NOMO-1 treated with DMSO at 0.1 percent for 48 hours (cell line): ENCODE measurements at regions not wholly inside any gene's neighbourhood (a gene's known extent, or its start where the extent isn't known, plus 50 kb on each side); places are given as distances from the start of the nearest gene placed in this dataset.
"Not testable (repeated sequence)": the region's sequence is repeated elsewhere in the genome, so short reads cannot be mapped to it uniquely, and the experiment has no call there.

Source experiments
- DNase-seq: peaks from one replicate; lab custom pipeline; 2025; ENCODE audit not compliant: unreplicated experiment; lab: John Stamatoyannopoulos, UW

DNA sequence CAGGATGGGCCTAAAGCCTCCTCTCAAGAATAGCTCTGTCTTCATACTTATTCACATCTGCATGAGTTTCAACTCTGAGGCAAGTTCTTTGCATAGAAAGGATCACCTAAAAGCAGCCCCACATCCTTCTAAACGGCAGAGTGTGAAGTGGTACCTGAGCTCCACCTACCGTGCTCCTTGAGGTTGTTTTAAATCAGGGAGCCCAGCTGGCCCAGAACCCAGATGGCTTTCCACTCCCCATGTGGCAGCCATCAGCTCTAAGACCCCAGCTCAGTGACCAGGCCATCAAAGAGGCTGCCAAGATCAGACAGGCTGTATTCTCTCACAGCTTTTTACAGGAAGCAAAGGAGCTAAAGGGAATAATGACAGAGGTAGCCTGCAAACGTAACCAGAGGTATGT is 299.3 kb downstream of the RASEF start:
- no peak for DNase-seq

DNA sequence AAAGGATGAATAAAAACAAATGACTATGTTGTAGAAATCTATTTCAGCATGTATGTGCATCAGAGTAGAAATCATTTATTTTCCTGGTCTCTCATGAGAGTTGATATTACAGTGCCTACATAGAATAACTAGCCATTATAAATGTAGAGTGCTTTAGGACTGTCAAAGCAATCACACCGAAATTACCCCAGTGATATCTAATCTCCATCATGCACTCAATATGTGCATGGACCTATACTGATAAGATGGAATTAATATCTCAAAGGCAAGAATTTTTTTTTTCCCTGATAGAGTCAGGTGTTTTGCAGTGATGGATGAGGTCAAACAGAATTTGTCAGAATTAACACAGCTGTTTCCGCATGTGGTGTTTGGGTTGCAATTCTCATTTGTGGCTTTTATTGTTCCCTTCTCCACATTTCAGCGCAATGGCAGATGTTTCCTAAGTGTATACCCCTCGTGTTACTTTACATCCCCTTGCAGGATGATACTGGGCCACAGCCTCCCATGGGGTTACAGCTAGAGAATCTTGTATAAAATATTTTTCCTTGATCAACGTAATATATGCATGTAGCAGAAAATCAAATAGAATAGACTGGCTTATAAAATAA is 298.8 kb downstream of the RASEF start:
- no peak for DNase-seq

DNA sequence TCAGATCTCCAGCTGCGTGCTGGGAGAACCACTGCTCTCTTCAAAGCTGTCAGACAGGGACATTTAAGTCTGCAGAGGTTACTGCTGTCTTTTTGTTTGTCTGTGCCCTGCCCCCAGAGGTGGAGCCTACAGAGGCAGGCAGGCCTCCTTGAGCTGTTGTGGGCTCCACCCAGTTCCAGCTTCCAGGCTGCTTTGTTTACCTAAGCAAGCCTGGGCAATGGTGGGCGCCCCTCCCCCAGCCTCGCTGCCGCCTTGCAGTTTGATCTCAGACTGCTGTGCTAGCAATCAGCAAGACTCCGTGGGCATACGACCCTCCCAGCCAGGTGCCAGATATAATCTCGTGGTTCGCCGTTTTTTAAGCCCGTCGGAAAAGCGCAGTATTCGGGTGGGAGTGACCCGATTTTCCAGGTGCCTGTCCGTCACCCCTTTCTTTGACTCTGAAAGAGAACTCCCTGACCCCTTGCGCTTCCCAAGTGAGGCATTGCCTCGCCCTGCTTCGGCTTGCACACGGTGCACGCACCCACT is 288.2 kb downstream of the RASEF start:
- not testable (repeated sequence) for DNase-seq

DNA sequence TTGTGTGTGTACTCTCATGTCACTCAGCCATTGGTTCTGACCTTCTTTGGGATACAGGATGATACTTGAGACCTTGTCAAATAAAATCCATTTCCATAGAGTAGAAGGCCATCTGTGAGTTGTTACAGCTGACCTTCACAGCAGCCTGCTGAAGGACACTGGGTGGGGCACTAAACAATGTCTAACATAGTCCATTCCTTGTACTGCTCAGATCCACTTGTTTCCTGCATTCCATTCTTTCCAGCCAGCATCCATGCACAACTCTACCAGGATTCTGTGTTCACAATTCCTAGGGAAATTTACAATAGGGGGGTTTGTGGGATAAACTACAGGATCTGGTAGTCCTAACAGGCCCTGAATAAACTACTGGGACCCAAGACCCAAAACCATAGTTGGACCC is 286.4 kb downstream of the RASEF start:
- no peak for DNase-seq

DNA sequence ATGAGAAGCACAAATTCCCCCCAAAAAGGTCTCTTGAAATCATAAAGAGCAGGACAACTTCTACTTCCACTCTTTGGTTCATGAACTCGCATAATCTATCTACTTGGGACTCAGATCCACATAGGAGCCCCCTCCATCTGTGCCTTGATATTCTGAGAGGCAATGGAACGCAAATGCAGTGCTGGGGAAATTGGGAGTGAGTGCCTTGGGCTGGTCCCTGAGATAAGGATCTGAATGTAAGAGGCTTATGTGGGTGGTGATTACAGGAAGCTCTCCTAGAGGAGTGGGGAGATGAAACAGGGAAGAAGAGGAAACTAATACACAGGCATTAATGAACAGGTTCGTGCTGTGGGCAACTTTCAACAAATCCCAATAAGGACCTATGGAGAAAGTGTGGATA is 285.6 kb downstream of the RASEF start:
- DNase-seq: no peak

DNA sequence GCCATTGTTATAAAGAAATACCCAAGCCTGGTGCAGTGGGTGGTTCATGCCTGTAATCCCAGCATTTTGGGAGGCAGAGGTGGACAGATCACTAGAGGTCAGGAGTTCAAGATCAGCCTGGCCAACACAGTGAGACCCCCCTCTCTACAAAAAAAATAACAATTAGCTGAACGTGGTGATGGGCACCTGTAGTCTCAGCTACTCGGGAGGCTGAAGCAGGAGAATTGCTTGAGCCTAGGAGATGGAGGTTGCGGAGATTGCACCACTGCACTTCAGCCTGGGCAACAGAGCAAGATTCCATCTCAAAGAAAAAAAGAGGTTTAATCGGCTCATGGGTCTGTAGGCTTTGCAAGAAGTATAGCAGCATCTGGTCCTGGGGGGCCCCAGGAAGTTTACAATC is 284.0 kb downstream of the RASEF start:
- not testable (repeated sequence) for DNase-seq

DNA sequence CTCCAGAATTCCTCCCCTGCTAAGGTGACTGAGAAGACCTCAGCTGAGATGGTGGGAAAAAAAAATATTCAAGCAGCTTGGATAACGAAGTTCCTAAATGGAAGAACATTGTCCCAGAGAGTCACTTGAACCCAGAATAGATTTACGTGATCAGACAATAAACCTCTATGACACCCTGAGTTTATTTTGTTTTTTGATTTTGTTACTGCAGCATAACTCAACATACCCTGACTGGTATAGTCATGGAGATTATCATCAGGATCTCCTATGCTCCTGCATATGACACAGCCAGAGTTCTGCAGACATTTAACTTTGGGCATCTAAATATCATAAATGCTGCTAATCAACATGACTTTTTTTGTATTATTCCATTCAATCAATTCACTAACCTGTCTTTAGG is 282.9 kb downstream of the RASEF start:
- DNase-seq: no peak

DNA sequence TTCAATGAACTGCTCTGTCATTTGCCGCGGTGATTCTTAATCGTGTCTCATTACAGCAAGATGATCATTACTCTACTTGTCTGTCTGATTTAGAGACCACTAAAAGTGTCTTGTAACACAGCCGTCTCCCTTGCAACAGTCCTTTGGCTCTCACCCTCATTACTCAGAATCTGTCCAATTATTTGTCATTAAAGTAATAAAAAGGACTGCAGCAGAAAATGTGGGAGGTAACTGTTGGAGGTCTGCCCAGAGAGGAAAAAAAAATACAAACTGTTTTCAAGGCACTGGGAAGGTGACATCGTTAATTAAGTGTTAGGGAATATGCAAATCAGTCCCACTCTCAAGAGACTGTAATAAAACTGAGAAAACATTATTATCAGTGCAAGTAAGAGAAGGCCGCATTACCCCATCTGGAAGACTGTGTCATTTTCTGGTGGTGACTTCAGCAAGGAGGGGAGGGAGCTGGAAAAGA is 281.0 kb downstream of the RASEF start:
- DNase-seq: no peak

DNA sequence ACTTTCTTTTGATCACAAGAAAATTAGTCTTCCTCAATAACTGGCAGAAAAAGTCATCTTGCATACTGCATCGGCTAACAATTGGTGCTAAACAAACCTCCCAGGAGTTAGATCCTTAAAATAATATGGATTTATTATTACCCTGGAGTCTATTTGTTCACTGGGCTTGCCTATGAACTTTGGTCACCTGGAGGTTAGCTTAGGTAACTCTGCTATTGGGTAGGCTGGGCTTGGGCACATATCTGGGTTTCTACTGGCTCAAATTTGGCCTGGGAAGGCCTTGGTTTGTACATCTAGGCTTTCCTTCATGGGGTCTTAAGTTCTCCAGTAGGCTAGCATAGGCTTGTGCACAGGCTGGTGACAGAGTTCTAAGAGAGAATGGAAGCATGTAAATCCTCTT is 279.9 kb downstream of the RASEF start:
- no peak for DNase-seq

DNA sequence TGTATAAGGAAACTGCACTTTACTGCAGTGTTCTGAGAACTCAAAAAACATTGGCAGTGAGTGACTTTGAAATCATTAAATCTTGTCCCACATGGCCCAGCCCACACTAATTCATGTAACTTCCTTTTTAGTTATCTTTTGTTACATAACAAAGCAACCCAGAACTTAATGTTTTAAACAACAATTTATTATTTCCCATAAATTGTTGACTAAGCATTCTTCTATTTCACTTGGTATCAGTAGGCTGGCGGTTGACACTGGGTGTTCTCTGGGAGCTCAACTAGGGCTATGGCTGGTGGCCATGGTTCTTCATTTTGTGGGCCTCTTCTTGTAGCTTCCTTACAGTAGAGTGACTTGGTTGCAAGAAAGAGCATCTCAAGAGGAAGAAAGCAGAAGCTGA is 278.4 kb downstream of the RASEF start:
- DNase-seq: no peak

DNA sequence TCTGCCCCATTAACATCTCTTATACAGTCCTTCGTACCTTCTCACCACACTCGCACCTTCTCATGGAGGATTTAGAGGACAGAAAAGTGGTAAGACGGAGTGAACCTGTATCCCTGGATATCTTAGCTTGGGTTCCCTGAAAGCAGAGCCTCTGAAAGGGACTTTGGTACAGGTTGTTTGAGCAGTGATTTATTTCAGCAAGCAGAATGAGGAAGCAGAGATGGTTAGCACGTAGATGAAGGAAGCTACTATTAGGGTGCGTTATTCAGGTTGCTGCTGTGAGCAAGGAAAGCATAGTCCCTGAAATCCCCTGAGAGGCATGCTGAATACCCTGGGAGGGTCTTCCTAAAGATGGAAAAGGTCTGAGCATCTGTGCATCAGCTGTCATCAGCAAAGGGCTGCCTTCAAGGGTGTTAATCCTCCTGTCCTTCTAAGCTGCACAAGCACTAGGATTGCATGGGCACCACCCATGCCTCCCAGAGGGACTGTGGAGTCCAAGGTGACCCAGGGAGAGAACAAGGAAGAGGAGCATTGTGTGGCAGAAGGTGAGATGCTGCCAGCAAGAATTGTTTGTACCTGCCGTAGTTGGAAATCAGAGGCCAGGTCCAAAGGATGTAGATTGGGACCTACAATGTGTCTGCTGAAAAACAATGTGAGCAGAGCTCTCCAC is 273.7 kb downstream of the RASEF start:
- DNase-seq: no peak

DNA sequence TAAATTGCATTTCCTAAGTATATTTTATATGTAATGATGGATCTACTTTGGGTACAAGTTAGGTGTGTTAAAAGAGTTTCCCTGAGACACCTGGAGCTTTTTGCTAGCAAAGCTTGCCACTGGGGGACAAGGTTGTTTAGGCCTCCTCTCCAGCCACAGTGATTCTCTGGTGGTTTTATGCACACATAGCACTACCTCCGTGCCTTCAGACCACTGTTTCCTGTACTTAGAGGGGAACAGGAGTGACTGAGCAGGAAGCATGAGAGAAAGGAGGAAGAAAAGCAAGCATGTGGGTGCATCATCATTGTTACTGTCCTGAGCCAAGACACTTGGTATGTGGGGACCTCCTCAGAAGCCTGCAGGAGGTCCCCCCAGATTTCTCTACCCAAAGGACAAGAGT is 272.1 kb downstream of the RASEF start:
- DNase-seq: no peak

DNA sequence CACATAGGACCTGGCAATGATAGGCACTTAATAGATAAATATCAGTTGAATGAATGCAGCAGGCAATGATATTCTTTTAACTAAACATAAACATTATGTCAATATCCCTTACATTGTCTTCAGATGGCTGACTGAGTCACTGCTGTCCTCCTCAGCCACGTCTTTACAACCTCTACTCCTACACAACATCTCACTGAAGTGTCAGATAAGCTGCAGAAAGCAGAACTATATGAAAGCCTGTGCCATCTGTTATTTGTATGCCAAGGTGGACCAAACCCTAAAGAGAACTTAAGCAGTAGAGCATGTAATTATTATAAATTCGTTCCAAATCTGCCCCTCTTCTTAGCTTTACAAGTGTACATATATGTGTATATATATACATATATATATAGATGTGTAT is 271.2 kb downstream of the RASEF start:
- DNase-seq: no peak

DNA sequence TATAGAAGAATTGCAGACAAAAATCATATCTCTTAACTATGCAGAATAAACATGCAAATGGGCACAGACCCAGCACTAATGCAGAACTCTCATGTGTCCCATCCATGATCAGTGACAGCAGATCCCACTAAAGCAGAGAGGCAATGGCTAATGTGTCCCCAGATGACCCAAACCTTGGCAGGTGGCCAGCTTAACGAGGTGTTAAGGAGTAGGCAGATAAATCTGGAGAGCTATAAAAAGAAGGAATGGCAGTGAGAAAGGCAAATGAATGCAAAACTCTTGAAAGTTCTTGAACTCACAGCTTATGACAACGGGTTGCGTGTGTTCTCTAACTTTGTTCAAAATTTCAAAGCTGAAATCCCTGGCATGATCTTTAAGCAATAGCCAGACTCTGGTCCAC is 265.4 kb downstream of the RASEF start:
- DNase-seq: no peak

DNA sequence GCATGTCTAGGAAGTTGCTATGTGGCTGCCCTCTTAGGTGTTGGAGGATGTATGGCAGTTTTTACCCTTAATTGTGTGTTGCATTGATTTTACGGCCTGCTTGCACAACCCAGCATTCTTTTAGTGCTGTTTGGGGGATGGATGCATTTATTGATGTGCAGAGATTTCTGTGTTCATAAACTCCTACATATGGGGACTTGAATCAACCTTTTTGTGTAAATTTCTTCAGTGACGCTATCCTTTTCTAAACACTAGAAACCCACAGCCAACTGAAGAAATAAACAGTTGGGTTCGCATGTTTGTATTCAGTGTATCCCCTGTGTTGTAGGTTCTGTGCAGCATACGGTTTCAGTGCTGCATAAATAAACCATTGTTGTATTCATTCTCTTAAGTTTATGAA is 263.7 kb downstream of the RASEF start:
- no peak for DNase-seq

DNA sequence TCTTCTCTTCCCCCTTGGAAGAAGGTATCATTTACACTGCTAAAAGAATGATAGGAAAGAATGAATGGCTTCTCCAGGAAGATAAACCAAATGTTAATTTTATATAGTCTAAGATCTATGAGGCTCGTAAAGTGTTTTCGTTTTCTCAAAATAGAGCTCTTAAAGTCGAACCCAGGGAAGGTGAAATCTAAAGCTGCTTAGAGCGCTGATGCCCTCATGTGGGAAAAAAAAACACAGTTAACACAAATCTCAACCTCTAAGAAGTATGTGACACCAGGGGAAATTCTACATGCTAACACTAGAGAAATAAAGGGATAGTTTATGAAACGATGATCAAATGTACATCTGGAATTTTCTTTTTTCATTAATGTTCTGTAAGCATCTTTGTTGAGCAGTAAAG is 257.9 kb downstream of the RASEF start:
- DNase-seq: no peak

DNA sequence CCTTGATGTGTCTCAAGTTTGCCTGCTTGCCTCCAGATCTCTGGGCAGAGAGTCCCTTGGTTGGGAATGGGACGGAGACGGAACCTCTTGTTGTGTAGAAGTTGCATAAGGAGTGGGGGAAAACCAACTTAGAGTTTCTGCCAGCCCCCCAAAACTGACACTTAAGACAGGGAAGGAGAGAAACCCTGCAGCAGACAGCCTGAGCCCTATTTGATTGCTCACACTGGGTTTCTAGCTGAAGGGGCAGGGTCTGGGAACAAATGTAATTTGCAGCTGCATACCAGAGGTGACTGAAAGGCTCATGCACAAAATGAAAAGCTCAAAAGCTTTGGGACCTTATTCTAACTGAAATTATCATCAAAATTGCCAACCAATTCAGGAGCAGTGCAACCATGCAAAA is 254.5 kb downstream of the RASEF start:
- no peak for DNase-seq

DNA sequence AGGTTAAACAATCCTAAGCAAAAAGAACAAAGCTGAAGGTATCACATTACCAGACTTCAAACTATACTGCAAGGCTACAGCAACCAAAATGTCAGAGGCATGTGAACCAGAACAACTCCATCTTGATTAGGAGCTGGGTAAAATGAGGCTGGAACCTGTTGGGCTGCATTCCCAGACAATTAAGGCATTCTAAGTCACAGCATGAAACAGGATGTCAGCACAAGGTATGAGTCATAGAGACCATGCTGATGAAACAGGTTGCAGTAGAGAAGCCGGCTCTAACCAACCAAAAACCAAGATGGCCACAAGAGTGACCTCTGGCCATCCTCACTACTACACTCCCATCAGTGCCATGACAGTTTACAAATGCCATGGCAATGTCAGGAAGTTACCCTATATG is 252.0 kb downstream of the RASEF start:
- DNase-seq: no peak

DNA sequence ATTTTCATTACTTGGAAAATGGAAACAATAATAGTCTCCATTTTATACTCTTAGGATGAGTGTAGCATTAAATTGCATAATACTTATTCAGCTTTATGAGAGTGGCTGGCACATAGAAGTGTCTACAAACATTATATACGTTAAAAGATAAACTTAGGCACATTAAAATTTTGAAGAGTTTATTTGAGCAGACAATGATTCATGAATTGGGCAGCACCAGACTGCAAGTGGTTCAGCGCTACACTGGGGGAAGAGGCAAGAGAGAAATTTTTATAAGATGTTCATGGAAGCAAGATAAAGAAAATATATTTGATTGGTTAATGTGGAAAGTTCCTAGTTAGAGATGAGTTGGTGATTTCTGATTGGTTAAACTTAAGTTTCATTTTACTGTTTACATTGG is 243.7 kb downstream of the RASEF start:
- no peak for DNase-seq

DNA sequence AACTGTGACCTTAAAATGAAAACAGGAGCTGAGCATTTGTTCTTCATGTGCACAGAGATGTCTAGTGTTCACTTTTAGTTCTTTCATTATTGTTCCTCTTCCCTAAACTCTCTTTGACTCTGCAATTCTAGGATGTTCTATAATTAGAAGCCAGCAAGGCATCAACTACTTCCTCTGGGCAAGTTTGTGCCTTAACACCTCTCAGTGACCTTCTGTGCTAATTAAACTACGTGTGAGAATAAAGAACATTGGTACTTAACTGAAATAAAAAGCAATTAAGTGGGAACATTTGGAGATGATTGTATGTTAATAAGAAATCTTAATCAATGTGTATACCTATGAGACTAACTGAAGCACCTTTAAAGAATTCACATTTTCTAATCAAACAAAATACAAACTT is 242.8 kb downstream of the RASEF start:
- no peak for DNase-seq

DNA sequence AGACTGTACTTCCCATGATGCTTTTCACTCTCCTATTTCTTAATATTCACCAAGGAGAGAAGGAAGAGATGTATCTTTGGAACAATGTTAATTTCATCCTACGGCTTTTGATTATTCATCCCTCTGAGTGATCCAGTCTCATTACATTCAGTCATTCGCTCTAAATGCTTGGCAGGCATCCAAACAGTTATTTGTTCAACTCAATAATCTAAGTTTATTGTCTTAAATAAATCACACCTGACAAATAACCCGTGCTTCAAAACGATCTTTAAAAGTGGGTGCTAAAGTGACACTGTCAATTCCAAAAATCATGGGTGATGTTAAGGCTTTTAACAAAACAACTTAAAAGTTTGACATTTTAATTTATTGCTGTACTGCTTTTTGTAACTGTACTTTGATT is 233.1 kb downstream of the RASEF start:
- no peak for DNase-seq

DNA sequence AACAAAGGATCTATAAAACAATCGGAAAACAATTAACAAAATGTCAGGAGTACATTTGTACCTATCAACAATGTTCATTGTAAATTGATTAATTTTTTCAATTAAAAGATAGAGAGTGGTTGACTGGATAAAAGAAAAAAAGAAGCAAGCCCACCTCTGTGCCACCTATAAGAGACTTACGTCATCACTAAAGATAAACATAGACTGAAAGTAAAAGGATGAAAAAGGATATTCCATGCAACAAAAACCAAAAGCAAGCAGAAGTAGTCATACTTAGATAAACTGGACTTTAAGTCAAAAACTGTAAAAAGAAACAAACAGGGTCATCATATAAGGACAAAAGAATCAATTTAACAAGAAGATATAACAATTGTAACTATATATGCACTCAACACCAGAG is 197.4 kb downstream of the RASEF start:
- no peak for DNase-seq
